Neuronal stem cell (in vitro differentiated cells): ENCODE measurements at regions not wholly inside any gene's neighbourhood (a gene's known extent, or its start where the extent isn't known, plus 50 kb on each side); places are given as distances from the start of the nearest gene placed in this dataset.

Experiments used
- DNase-seq: peaks from one replicate; pipeline ENCODE4 v3.0.0-alpha.2; 2013; ENCODE audit warnings: low spot score
- H2AFZ ChIP-seq: one replicate; pipeline ENCODE4 v1.6.1; 2013; ENCODE audit warnings: mild to moderate bottlenecking, low read length, inconsistent platforms
- H2AK5ac ChIP-seq: 2 replicates; pipeline ENCODE4 v1.6.1; 2013; ENCODE audit warnings: low read depth, mild to moderate bottlenecking, inconsistent platforms, low read length, moderate library complexity, mixed read lengths
- H2BK120ac ChIP-seq: 2 replicates; pipeline ENCODE4 v1.6.1; 2013; ENCODE audit warnings: low read depth, mild to moderate bottlenecking, inconsistent platforms, low read length, moderate library complexity, mixed read lengths
- H2BK12ac ChIP-seq: one replicate; pipeline ENCODE4 v1.6.1; 2013; ENCODE audit warnings: low read length, inconsistent platforms
- H2BK15ac ChIP-seq: 2 replicates; pipeline ENCODE4 v1.6.1; 2013; ENCODE audit warnings: mild to moderate bottlenecking, low read length, inconsistent platforms, mixed read lengths
- H2BK5ac ChIP-seq: one replicate; pipeline ENCODE4 v1.6.1; 2013; ENCODE audit warnings: inconsistent platforms, mild to moderate bottlenecking, low read length, moderate library complexity
- H3K14ac ChIP-seq: one replicate; pipeline ENCODE4 v1.6.1; 2013; ENCODE audit warnings: low read length, inconsistent platforms
- H3K18ac ChIP-seq: 2 replicates; pipeline ENCODE4 v1.6.1; 2013; ENCODE audit warnings: low read length, inconsistent platforms
- H3K23ac ChIP-seq: 2 replicates; pipeline ENCODE4 v1.6.1; 2013; ENCODE audit warnings: low read depth, mild to moderate bottlenecking, mixed read lengths, low read length, inconsistent platforms; ENCODE audit not compliant: poor library complexity
- H3K27ac ChIP-seq: replicated peaks from 3 replicates; pipeline ENCODE4 v1.5.1; 2013; ENCODE audit warnings: low read length, inconsistent platforms
- H3K27me3 ChIP-seq, 3 experiments: 2 replicates each; pipeline ENCODE4 v1.6.1; 2013; ENCODE audit warnings: low read length in 3 of 3, mild to moderate bottlenecking in 2 of 3, inconsistent platforms in 1 of 3, low read depth in 1 of 3, mixed read lengths in 1 of 3, moderate library complexity in 1 of 3; ENCODE audit not compliant: control insufficient read depth in 3 of 3, insufficient read depth in 3 of 3
- H3K36me3 ChIP-seq, 2 donors: replicated peaks in 1 of 2; 2 replicates each; pipeline ENCODE4 v1.6.1; 2013; ENCODE audit warnings: low read length in 2 of 2; ENCODE audit not compliant: control insufficient read depth in 2 of 2, insufficient read depth in 2 of 2
- H3K4ac ChIP-seq: 2 replicates; pipeline ENCODE4 v1.6.1; 2013; ENCODE audit warnings: inconsistent platforms, mild to moderate bottlenecking, low read length, moderate library complexity
- H3K4me1 ChIP-seq, 2 donors: 1 replicate in 1 of 2; 2 replicates in 1 of 2; pipeline ENCODE4 v1.6.1; 2013; ENCODE audit warnings: low read length in 2 of 2, low read depth in 1 of 2; ENCODE audit not compliant: control insufficient read depth in 2 of 2, insufficient read depth in 1 of 2
- H3K4me2 ChIP-seq: one replicate; pipeline ENCODE4 v1.6.1; 2013; ENCODE audit warnings: mild to moderate bottlenecking, low read length, inconsistent platforms; ENCODE audit not compliant: insufficient read depth, poor library complexity, severe bottlenecking
- H3K4me3 ChIP-seq, 2 donors: 2 replicates each; pipeline ENCODE4 v1.5.1; 2013; ENCODE audit warnings: low read length in 2 of 2, mild to moderate bottlenecking in 2 of 2, inconsistent platforms in 1 of 2, moderate library complexity in 1 of 2
- H3K79me1 ChIP-seq: one replicate; pipeline ENCODE4 v1.6.1; 2013; ENCODE audit warnings: low read depth, mild to moderate bottlenecking, inconsistent platforms, low read length, moderate library complexity
- H3K9ac ChIP-seq: one replicate; pipeline ENCODE4 v1.6.1; 2013; ENCODE audit warnings: mild to moderate bottlenecking, low read depth, low read length, inconsistent platforms; ENCODE audit not compliant: poor library complexity
- H3K9me3 ChIP-seq, 2 donors: replicated peaks in 1 of 2; 2 replicates each; pipeline versions ENCODE3 to v1.6.1; 2013; ENCODE audit warnings: low read length in 2 of 2, mild to moderate bottlenecking in 2 of 2, inconsistent platforms in 1 of 2, low read depth in 1 of 2, mixed read lengths in 1 of 2, moderate library complexity in 1 of 2; ENCODE audit not compliant: control insufficient read depth in 2 of 2, insufficient read depth in 1 of 2
- H4K8ac ChIP-seq: one replicate; pipeline ENCODE4 v1.6.1; 2013; ENCODE audit warnings: low read depth, mild to moderate bottlenecking, inconsistent platforms, low read length, moderate library complexity
- H4K91ac ChIP-seq: one replicate; pipeline ENCODE4 v1.6.1; 2013; ENCODE audit warnings: low read length, low read depth, mild to moderate bottlenecking, inconsistent platforms; ENCODE audit not compliant: poor library complexity
- WGBS, 2 donors: extraction: QIAGEN DNeasy Blood & Tissue Kit; methylation state at CpG; one replicate each; pipeline ENCODE4 v1.1.7; 2013; ENCODE audit warnings: missing lambda C conversion rate in 2 of 2, mixed read lengths in 1 of 2; ENCODE audit not compliant: insufficient read length in 2 of 2, insufficient replicate concordance in 1 of 2; ENCODE audit errors: extremely low coverage in 2 of 2; 5-methylcytosine and 5-hydroxymethylcytosine counted together

- H2BK5ac ChIP-seq = no peak overlapping the region
- H3K14ac ChIP-seq = no peak overlapping the region
- H3K4me3 ChIP-seq = no peak overlapping the region
- no peak overlapping the region for H3K23ac ChIP-seq
- H3K4me2 ChIP-seq = no peak overlapping the region
- H4K8ac ChIP-seq = no peak overlapping the region
- no peaks in the 10 kb centered on the region for H3K79me1 ChIP-seq
- no CpG with 5 or more reads among the region's 3 CpGs for WGBS, 2 donors
- H3K27me3 ChIP-seq = no peaks in the 10 kb centered on the region
- H2BK12ac ChIP-seq = no peak overlapping the region
- no peak overlapping the region for H3K27ac ChIP-seq
- no peaks in the 10 kb centered on the region for H3K9me3 ChIP-seq
- no peaks in the 10 kb centered on the region for H3K36me3 ChIP-seq
- DNase-seq = no peak
- H2BK15ac ChIP-seq = no peak overlapping the region
- no peak overlapping the region for H2AK5ac ChIP-seq
- H3K4me1 ChIP-seq = no peaks in the 10 kb centered on the region
- H2BK120ac ChIP-seq = no peak overlapping the region
- H4K91ac ChIP-seq = no peak overlapping the region
- no peak overlapping the region for H3K9ac ChIP-seq
- H2AFZ ChIP-seq = no peak overlapping the region
- H3K18ac ChIP-seq = no peak overlapping the region
- no peak overlapping the region for H3K4ac ChIP-seq
Observed at GRCh38 chr7:32275216-32276009, 205.2 kb upstream of the PDE1C start.

DNA sequence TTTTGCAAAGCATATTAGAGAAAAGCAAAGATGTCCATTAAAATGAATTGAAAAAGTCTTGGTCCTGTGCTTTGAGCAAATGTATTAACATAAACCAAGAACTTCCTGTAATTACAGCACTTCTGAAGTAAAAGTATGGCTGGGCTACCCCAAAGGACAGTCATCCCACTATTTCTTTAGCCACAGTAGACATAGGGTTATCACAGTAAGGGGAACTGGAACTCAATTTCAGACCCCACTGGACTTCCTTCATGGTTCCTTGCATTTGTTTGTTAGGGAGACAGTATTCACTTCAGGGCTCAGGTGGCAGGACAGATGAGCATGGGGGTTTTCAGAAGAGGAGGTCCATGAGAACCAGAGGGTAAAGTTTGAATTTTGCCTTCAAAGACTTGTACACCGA lies 203.1 kb upstream of the PDE1C start:
- no peak overlapping the region for H2BK15ac ChIP-seq
- H3K4ac ChIP-seq = no peak overlapping the region
- H3K9ac ChIP-seq = no peak overlapping the region
- H3K9me3 ChIP-seq = no peaks in the 10 kb centered on the region
- H3K4me3 ChIP-seq = no peak overlapping the region
- WGBS, 2 donors = no CpG with 5 or more reads among the region's 1 CpG
- H2BK5ac ChIP-seq = no peak overlapping the region
- no peak overlapping the region for H2AK5ac ChIP-seq
- no peak overlapping the region for H3K23ac ChIP-seq
- no peak overlapping the region for H3K4me2 ChIP-seq
- H3K27ac ChIP-seq = no peak overlapping the region
- no peak overlapping the region for H2BK120ac ChIP-seq
- H3K14ac ChIP-seq = no peak overlapping the region
- no peak overlapping the region for H2BK12ac ChIP-seq
- no peak for DNase-seq
- H3K18ac ChIP-seq = no peak overlapping the region
- H2AFZ ChIP-seq = no peak overlapping the region
- H3K27me3 ChIP-seq = no peaks in the 10 kb centered on the region
- no peaks in the 10 kb centered on the region for H3K4me1 ChIP-seq
- no peaks in the 10 kb centered on the region for H3K36me3 ChIP-seq
- no peak overlapping the region for H4K8ac ChIP-seq
- H3K79me1 ChIP-seq = no peaks in the 10 kb centered on the region
- H4K91ac ChIP-seq = no peak overlapping the region

GRCh38 chr7:32266932-32267475 lies 196.8 kb upstream of the PDE1C start:
- no peak overlapping the region for H2BK15ac ChIP-seq
- H3K14ac ChIP-seq = peak overlapping the region; percentile 79
- no peak overlapping the region for H3K27ac ChIP-seq
- no peak overlapping the region for H3K4me3 ChIP-seq
- peak overlapping the region; percentile 62 for H3K18ac ChIP-seq
- no peaks in the 10 kb centered on the region for H3K27me3 ChIP-seq
- H2BK12ac ChIP-seq = no peak overlapping the region
- H3K9me3 ChIP-seq = no peaks in the 10 kb centered on the region
- no peak overlapping the region for H2BK120ac ChIP-seq
- H2BK5ac ChIP-seq = no peak overlapping the region
- no peak overlapping the region for H3K9ac ChIP-seq
- no peak overlapping the region for H2AFZ ChIP-seq
- no peak overlapping the region for H4K8ac ChIP-seq
- no CpG with 5 or more reads among the region's 16 CpGs for WGBS, 2 donors
- H3K4me1 ChIP-seq = no peaks in the 10 kb centered on the region
- H3K4ac ChIP-seq = no peak overlapping the region
- no peaks in the 10 kb centered on the region for H3K36me3 ChIP-seq
- DNase-seq = no peak
- no peak overlapping the region for H4K91ac ChIP-seq
- peaks cover 2% of the 10 kb centered on the region for H3K79me1 ChIP-seq
- H3K4me2 ChIP-seq = no peak overlapping the region
- H3K23ac ChIP-seq = no peak overlapping the region
- H2AK5ac ChIP-seq = peak overlapping the region; percentile 59

- H3K4ac ChIP-seq = no peak overlapping the region
- H2BK15ac ChIP-seq = no peak overlapping the region
- H3K36me3 ChIP-seq = no peaks in the 10 kb centered on the region
- no peak for DNase-seq
- H2BK5ac ChIP-seq = no peak overlapping the region
- no peak overlapping the region for H4K8ac ChIP-seq
- H3K4me2 ChIP-seq = no peak overlapping the region
- no peak overlapping the region for H3K4me3 ChIP-seq
- H3K9ac ChIP-seq = no peak overlapping the region
- H3K79me1 ChIP-seq = peaks cover 2% of the 10 kb centered on the region
- H2AFZ ChIP-seq = no peak overlapping the region
- no peak overlapping the region for H3K23ac ChIP-seq
- no peak overlapping the region for H2AK5ac ChIP-seq
- H2BK12ac ChIP-seq = no peak overlapping the region
- H4K91ac ChIP-seq = no peak overlapping the region
- no peaks in the 10 kb centered on the region for H3K4me1 ChIP-seq
- no CpG with 5 or more reads among the region's 2 CpGs for WGBS, 2 donors
- no peaks in the 10 kb centered on the region for H3K27me3 ChIP-seq
- H3K18ac ChIP-seq = no peak overlapping the region
- no peak overlapping the region for H3K14ac ChIP-seq
- H3K9me3 ChIP-seq = no peaks in the 10 kb centered on the region
- no peak overlapping the region for H2BK120ac ChIP-seq
- no peak overlapping the region for H3K27ac ChIP-seq
Observed at GRCh38 chr7:32264702-32265284, 194.6 kb upstream of the PDE1C start.
